GM21529 (cell line): ENCODE measurements at regions not wholly inside any gene's neighbourhood (a gene's known extent, or its start where the extent isn't known, plus 50 kb on each side); places are given as distances from the start of the nearest gene placed in this dataset.

ENCODE experiments used
- ATAC-seq: cut with Tn5 transposase; IDR thresholded peaks from one replicate; pipeline ENCODE4 v1.9.1; 2021; ENCODE audit not compliant: unreplicated experiment

DNA sequence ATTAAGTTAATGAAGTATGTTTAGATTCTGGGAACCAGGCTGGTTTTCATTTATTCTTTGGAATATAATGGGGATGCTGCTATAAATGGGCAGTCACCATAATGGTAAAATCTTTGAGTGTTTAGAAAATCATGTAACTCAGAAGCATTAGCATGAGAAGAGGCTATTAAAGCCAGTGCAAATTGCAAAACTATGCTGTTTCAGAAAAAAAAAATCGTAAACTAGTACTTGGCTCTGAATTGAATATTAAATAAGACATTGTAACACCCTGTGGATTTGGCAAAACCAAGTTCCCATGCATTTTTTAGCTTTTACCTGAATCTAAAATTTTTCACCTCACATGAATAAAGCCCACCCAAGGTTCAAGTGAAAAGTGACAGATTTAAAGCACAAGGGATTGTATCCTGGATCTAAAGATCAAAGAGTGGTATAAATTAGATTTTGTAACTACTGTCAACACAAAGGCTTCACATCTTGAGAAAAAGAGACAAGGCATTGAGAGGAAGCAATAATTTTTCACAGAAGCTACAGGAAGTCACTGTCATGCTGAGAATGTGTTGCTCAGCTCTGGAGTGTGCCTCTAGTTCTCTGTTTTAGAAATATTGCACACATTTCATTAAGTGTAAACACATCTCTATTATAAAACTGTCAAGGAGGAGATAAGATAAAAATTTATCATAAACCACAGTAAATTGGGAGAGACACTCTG lies 142.2 kb downstream of the ABCA8 start:
- no peak for ATAC-seq

DNA sequence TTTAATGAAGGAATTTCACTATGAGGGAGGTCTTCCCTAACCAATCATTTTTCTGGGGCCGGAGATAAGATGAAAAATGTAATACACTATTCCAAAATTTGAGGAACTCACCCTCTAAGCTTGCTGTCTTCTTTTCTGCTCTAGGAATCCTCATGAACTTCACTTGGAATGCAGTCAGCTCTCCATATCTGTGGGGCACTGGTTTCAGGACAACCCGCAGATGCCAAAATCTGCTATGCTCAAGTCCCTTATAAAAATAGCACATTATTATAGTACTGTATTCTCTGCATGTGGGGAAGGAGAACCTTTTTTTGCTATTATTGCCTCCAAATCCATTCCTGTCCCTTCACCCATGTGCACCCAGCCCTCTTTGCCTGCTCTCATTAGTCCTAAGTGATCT lies 146.0 kb downstream of the ABCA8 start:
- no peak for ATAC-seq

DNA sequence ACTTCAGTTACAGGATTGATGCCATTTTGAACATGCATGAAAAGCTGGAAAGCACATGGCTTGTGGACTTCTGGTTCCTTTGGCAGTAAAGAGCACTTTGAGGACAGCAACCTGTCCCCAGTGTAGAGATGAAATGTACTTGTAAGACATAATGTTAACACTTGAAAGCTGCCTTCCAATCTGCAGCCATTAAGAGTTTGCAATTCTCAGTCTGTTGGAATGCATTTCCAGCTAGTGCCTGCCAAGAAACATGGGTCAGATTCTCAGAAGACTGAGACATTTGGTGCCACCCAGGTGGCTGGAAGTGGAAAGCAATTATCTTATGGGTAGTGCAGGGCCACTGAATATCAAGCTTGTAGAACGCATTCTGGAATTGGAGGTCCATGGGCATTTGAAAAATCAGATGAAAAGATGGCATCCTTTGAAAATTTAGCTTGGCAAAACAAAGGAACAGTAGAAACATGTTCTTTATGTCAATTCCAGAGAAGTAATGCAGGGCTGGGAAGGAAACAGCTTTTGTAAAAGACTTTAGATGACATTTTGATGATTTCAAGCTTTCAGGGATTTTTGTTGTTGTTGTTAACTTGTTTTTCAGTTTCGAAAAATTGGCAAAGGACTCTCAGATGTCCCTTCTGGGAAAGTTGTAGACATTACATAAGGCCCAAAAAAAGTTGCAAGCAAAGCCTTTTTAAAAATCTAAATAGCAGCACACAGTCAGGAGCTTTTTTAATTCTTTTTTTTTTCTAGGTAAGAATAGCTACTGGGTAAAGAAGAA lies 147.0 kb downstream of the ABCA8 start:
- no peak for ATAC-seq

GRCh38 chr17:68805609-68806008 lies 149.6 kb downstream of the ABCA8 start:
- no peak for ATAC-seq

- ATAC-seq: no peak
These were observed 150.2 kb downstream of the ABCA8 start for GRCh38 chr17:68804777-68805520.

GRCh38 chr17:68803164-68803929 lies 151.8 kb downstream of the ABCA8 start:
- ATAC-seq: no peak

GRCh38 chr17:68801335-68802247 lies 153.6 kb downstream of the ABCA8 start:
- no peak for ATAC-seq

DNA sequence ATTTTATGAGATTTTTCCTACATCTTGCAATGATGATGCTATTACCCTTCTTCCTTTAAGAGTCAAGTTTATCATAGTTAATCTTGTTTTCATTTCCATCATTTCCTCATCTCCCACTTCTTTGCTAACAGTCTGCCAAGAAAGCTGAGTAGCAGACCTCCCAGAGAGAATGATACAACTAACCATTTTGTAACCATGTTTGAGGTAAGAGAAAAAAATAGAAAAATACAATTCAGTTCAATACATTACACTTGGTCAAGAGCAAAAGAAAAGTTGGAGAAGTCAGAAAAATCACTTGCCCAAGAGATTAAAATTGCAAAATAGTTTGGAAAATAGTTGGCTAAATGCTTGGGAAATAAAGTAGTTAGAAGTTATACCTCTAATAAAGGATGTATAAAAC lies 154.4 kb downstream of the ABCA8 start:
- ATAC-seq: no peak

DNA sequence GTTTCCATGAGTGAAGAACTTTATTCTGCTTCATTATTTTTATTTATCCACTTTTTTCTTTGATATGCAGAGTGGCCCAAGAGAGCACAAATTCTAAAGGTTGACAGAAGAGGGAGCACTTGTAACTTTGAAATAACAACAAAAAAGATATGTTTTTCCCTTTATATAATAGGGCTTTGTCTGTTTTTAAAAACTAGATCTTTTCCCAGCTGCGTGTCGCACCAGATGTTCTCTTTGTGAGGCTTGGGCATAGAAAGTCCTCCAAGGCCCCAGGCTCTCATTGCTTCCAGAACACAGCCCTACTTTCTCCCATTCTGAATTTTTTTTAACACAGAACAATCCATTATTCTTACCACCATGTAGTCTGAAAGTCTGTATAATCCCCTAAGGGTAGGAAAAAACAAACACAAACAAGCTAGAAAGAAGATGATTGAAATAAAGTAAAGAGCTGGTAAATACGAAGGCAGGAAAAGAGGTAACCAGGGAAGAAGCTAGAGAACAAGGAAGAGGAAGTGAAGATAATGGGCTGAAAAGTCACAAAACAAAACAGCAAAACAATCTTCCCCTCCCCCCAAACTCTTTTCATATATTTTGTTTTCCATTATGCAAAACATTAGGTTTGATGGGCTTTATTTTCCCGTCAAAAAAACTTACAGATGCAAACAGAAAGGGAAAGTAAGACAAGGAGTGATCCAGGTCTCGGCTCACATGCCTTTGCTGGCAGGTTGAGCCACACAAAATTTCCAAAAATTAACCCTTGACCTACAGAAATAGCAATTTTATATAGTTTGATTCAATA lies 160.4 kb downstream of the ABCA8 start:
- peak; percentile 55 for ATAC-seq

GRCh38 chr17:68792873-68793272 lies 162.3 kb downstream of the ABCA8 start:
- ATAC-seq: no peak

DNA sequence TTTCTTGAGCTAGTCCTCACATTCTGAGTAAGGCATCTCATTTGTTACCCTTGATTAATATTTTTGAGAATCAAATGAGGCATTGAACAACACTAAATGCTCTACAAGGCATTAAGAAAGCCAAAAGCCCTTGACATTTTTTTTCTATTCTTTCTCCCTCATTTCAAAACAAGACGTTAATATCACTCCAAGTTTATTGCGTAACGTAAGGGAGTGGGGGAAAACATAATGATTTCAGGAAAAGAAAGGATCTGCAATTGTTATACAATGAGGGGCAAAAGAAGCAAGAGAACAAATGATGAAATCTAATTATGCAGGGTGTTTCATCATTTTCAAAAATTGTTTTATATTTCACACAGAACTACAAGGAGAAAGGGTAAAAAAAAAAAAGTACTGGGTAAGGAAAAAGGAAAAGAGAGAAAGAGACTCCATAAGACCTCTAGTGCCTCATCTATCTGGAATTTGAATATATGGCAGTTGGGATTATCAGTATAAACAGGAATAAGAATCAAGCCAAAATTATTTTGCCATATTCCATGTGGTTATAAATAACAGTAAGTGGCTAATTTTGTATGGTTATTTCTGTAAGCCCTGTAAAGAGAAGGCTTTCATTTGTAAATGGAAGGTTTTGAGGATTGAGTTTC lies 163.0 kb downstream of the ABCA8 start:
- no peak for ATAC-seq

GRCh38 chr17:68790931-68791330 lies 164.3 kb downstream of the ABCA8 start:
- ATAC-seq: no peak

DNA sequence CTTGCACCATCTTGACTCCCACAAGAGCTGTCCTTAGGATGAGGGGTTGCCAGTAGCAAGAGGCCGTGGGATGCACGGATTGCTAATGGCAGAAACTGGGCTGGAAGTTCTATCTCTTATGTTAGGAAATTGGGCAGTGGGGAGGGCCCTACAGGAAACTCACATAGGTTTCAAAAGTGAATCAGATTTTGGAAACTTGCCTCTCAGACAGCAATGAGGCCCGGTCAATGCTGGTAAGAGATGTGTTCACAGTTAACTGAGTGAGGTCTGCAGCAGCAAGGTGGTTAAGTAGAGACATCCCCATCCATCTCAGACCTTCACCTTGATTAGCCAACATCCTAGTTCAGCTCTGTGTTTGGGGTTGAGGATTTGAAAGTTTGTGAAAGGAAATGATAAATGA lies 164.7 kb downstream of the ABCA8 start:
- no peak for ATAC-seq

DNA sequence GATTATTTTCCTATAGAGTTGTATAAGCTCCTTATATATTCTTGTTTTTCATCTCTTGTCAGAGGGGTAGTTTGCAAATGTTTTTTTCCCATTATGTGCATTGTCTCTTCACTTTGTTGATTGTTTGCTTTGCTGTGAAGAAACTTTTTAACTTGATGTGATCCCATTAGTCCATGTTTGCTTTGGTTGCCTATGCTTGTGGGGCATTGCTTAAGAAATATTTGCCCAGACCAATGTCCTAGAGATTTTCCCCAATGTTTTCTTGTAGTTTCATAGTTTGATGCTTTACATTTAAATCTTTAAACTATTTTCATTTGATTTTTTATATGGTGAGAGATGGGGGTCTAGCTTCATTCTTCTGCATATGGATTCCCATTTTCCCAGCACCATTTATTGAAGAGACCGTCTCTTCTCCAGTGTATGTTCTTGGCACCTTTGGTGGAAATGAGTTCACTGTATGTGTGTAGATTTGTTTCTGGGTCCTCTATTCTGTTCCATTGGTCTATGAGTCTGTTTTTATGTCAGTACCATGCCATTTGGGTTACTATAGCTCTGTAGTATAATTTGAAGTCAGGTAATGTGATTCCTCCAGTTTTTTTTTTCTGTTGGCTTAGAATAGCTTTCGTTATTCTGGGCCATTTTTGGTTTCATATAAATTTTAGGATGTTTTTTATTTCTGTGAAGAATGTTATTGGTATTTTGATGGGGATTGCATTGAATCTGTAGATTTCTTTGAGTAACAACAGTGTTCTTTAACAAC lies 165.8 kb downstream of the ABCA8 start:
- no peak for ATAC-seq

- no peak for ATAC-seq
These were observed 169.4 kb downstream of the ABCA8 start for GRCh38 chr17:68785565-68786486.

DNA sequence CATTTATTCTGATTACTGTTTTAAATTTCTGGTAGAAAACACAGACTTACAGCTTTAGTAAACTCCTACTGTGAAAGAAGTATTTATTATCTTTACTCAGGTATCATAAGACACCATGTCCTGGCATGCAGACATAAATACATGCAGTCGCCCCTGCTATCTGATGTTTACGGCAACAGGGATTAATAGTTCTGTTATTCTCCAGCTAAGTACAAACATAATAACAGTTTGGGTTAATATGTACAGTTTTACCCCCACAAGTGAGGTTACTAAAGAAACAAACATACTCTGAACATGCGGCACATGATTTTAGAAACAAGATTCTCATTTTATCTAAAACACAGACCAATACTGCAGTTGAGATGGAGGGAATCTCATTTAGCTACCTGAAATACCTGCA lies 170.8 kb downstream of the ABCA8 start:
- ATAC-seq: no peak

DNA sequence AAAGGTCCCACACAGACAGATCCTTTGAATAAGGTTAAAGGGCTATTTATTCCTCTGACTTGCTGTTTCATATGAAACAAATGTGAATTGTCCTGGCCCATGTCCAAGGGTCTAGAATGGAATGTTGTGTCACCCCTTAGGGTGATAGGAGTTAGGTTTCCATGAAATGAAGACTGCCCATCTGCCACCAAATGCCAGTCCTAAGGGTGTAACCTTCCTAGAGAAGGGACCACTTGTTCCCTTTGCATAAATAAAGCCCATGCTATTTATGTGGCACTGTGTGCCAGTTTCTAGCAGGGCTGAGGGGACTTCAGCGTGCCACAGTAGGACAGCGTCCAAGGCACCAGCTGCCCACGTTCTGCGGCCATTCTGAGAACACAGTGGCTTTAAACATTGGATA lies 171.3 kb downstream of the ABCA8 start:
- no peak for ATAC-seq
